ENCODE measurements at regions not wholly inside any gene's neighbourhood (a gene's known extent, or its start where the extent isn't known, plus 50 kb on each side); places are given as distances from the start of the nearest gene placed in this dataset.

DNA sequence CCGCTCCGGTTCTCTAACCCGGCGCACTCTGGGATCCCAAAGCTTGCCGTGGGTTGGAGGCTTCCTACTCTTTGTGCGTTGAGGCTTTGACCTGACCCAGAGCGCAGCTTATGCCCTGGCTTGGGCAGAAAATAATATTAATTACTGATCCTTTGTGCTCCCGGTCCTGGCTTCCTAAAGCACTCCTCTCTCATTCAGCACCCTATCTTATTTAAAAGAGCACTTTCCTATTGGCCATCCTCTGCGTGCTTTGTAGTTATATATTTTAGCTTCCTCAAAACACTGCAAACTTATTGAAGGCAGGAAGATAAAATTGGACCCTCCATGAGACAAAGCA, 466.0 kb downstream of the XPNPEP1 start:
- CTCF ChIA-PET: no interaction called here

DNA sequence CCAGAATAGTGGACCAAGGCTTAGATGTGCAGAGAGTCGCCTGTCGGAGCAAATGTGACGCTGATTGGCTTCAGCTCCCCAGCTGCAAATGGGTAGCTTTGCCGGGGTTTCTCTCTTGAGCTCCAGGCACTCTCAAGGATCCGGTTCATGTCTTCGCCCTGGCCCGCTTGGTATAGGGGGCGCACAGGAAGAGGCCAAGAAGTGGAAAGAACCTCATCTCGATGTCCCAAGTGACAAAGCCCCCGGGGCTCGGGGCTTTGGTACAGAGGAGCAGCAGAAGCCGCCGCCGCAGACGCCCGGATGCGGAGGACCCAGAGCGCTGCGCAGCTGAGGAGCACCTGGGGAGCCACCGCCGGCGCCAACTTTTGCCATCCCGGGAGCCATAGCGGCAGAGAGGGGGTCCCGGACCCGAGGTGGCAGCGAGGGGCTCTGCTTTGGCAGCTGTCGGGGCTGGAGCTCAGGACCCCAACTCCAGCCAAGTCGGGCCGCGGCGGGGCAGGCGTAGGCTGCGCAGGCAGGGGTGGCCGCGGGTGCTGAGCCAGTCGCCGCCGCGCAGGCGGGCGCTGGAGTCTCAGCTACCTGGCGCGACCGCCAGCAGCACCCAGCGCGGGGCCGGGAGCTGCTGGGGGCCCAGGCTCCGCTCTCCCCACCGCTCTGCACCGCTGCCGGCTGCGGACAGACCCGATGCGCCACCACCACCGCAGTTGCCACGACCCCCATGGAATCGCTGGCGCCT, 466.6 kb downstream of the XPNPEP1 start:
- RAD21 ChIA-PET (ENCODE audit: low non-redundant PET in 1 of 2, low total read pairs in 2 of 2, uncharacterized antibody in 2 of 2, unreplicated experiment in 2 of 2): no interaction called here
- H3K9me2 ChIP-seq (ENCODE audit: insufficient read depth): no peaks in the 10 kb centered on the region
- H3K27me3 ChIP-seq (ENCODE audit: insufficient read depth, low read length): no peaks in the 10 kb centered on the region
- H3K9ac ChIP-seq (ENCODE audit: low read length): no peak overlapping the region
- H3K79me2 ChIP-seq (ENCODE audit: insufficient read depth, low read length): no peaks in the 10 kb centered on the region
- H4K20me1 ChIP-seq (ENCODE audit: insufficient read depth): no peaks in the 10 kb centered on the region
- BruUV-seq (replicated peaks): no TSS peak
- no peaks in the 10 kb centered on the region for H3K4me1 ChIP-seq (ENCODE audit: control insufficient read depth in 1 of 2, insufficient read depth in 2 of 2, low read length in 2 of 2)
- intact Hi-C loops (cut with micrococcal nuclease): no loop called here
- H3K27ac ChIP-seq (ENCODE audit: low read depth, low read length): no peak overlapping the region
- H3K9me3 ChIP-seq (ENCODE audit: control insufficient read depth in 1 of 2, insufficient read depth in 1 of 2, low read depth in 1 of 2, low read length in 2 of 2): peaks cover 0 to 25% of the 10 kb centered on the region in 2 experiments; a peak in 2 of 4 replicates
- H3K4me3 ChIP-seq (replicated peaks in 1 of 2; ENCODE audit: low read depth in 1 of 2, low read length in 2 of 2): no peak overlapping the region
- H2AFZ ChIP-seq (ENCODE audit: low read depth, low read length, poor library complexity, severe bottlenecking): no peak overlapping the region
- CTCF ChIA-PET: no interaction called here
- POLR2A ChIA-PET: no interaction called here
- DNase-seq (ENCODE audit: low read depth, low spot score) (no peak), ATAC-seq (no peak)
- no peak overlapping the region for H3K4me2 ChIP-seq (ENCODE audit: low read length)
- H3K36me3 ChIP-seq (ENCODE audit: control insufficient read depth in 1 of 2, insufficient read depth in 2 of 2, low read length in 2 of 2): no peaks in the 10 kb centered on the region
- TF ChIP-seq YY1 (IDR thresholded peaks at IDR 0.05; ENCODE audit: extremely low read depth, insufficient replicate concordance, low read depth, low read length) (no peak), MAX (IDR thresholded peaks at IDR 0.05) (no peak), REST (IDR thresholded peaks at IDR 0.05; ENCODE audit: low read depth) (no peak), CBX3 (IDR thresholded peaks at IDR 0.05; ENCODE audit: low read depth) (no peak), ZFX (IDR thresholded peaks at IDR 0.05) (no peak), JUND (IDR thresholded peaks at IDR 0.05) (no peak), ZBTB33 (IDR thresholded peaks at IDR 0.05; ENCODE audit: extremely low read depth, insufficient replicate concordance, low read length) (no peak), EGR1 (IDR thresholded peaks at IDR 0.05; ENCODE audit: low read depth) (no peak), ELF1 (IDR thresholded peaks at IDR 0.05; ENCODE audit: borderline replicate concordance, low read depth) (no peak), SIN3A (IDR thresholded peaks at IDR 0.05; ENCODE audit: low read depth) (no peak), POLR2AphosphoS5 (IDR thresholded peaks at IDR 0.05; ENCODE audit: low read depth, low read length) (no peak)

More for the DNA sequence above, 466.0 kb downstream of the XPNPEP1 start:
- no peak for DNase-seq (ENCODE audit: low read depth, low spot score)
- Histone ChIP-seq H2AFZ (ENCODE audit: low read depth, low read length, poor library complexity, severe bottlenecking) (no peak overlapping the region), H3K4me3 (replicated peaks in 1 of 2; ENCODE audit: low read depth in 1 of 2, low read length in 2 of 2) (no peak overlapping the region), H3K79me2 (ENCODE audit: insufficient read depth, low read length) (no peaks in the 10 kb centered on the region), H3K9ac (ENCODE audit: low read length) (no peak overlapping the region), H4K20me1 (ENCODE audit: insufficient read depth) (no peaks in the 10 kb centered on the region), H3K9me3 (ENCODE audit: control insufficient read depth in 1 of 2, insufficient read depth in 1 of 2, low read depth in 1 of 2, low read length in 2 of 2) (peaks cover 0 to 25% of the 10 kb centered on the region in 2 experiments; a peak in 2 of 4 replicates), H3K9me2 (ENCODE audit: insufficient read depth) (no peaks in the 10 kb centered on the region), H3K4me1 (ENCODE audit: control insufficient read depth in 1 of 2, insufficient read depth in 2 of 2, low read length in 2 of 2) (no peaks in the 10 kb centered on the region), H3K4me2 (ENCODE audit: low read length) (no peak overlapping the region), H3K27me3 (ENCODE audit: insufficient read depth, low read length) (no peaks in the 10 kb centered on the region), H3K36me3 (ENCODE audit: control insufficient read depth in 1 of 2, insufficient read depth in 2 of 2, low read length in 2 of 2) (no peaks in the 10 kb centered on the region), H3K27ac (ENCODE audit: low read depth, low read length) (no peak overlapping the region)
- BruUV-seq (replicated peaks): no TSS peak
- ChIA-PET POLR2A (no interaction called here), RAD21 (ENCODE audit: low non-redundant PET in 1 of 2, low total read pairs in 2 of 2, uncharacterized antibody in 2 of 2, unreplicated experiment in 2 of 2) (no interaction called here)
- ATAC-seq: no peak
- TF ChIP-seq YY1 (IDR thresholded peaks at IDR 0.05; ENCODE audit: extremely low read depth, insufficient replicate concordance, low read depth, low read length) (no peak), CBX3 (IDR thresholded peaks at IDR 0.05; ENCODE audit: low read depth) (no peak), TCF7L2 (IDR thresholded peaks at IDR 0.05; ENCODE audit: borderline replicate concordance, extremely low read depth, insufficient read depth, insufficient read length) (no peak), EZH2 (IDR thresholded peaks at IDR 0.05) (no peak), FOSL1 (IDR thresholded peaks at IDR 0.05; ENCODE audit: low read depth) (no peak), CEBPB (IDR thresholded peaks at IDR 0.05; ENCODE audit: low read depth) (no peak), SP1 (IDR thresholded peaks at IDR 0.05; ENCODE audit: low read depth) (no peak), ELF1 (IDR thresholded peaks at IDR 0.05; ENCODE audit: borderline replicate concordance, low read depth) (no peak), POLR2A (IDR thresholded peaks at IDR 0.05; ENCODE audit: borderline replicate concordance, extremely low read depth, insufficient read depth, insufficient read length) (no peak), JUND (IDR thresholded peaks at IDR 0.05) (no peak), ZFX (IDR thresholded peaks at IDR 0.05) (no peak)
- intact Hi-C loops (cut with micrococcal nuclease): no loop called here

All from HCT116 (cell line).